Endothelial cell of umbilical vein (primary cell): ENCODE measurements at regions not wholly inside any gene's neighbourhood (a gene's known extent, or its start where the extent isn't known, plus 50 kb on each side); places are given as distances from the start of the nearest gene placed in this dataset.

Source experiments
- BruUV-seq: library from RNA; stranded (reverse); fragments of 400-500 nt; replicated peaks from 2 replicates; lab custom pipeline; 2021; lab: Mats Ljungman, UMichigan
- CTCF ChIA-PET: fragments of 300-600, 350-600 bp; sonication (Branson Sonifier 250); formaldehyde crosslinking; loops from one replicate; lab custom pipeline; 2021; ENCODE audit warnings: antibody characterized with exemption, inconsistent platforms; lab: Charles Lee
- POLR2A ChIA-PET: fragments of 300-600, 350-600 bp; sonication (Branson Sonifier 250); formaldehyde crosslinking; loops from one replicate; lab custom pipeline; 2021; ENCODE audit warnings: antibody characterized with exemption, inconsistent platforms; lab: Charles Lee
- DNase-seq: peaks from one replicate; pipeline ENCODE4 v3.0.0-alpha.2; 2011; ENCODE audit warnings: low read depth, low spot score
- FAIRE-seq: peaks from 2 replicates; lab custom pipeline; 2011; peaks lifted over from hg19 to GRCh38; lab: Jason Lieb, UNC
- H2AFZ ChIP-seq: 2 replicates; pipeline ENCODE4 v1.6.0; 2012; ENCODE audit warnings: low read depth, low read length, control low read depth, inconsistent platforms
- H3K27ac ChIP-seq: 2 replicates; pipeline ENCODE4 v1.5.1; 2011; ENCODE audit warnings: low read depth, mild to moderate bottlenecking, control low read depth, low read length, moderate library complexity; ENCODE audit not compliant: insufficient read depth
- H3K27me3 ChIP-seq, 2 experiments: 2 replicates each; pipeline versions ENCODE4 v1.6.0 to v1.6.1; 2011; ENCODE audit warnings: low read length in 2 of 2, mixed read lengths in 1 of 2; ENCODE audit not compliant: control insufficient read depth in 2 of 2, insufficient read depth in 2 of 2
- H3K36me3 ChIP-seq, 2 experiments: 2 replicates in 1 of 2; 3 replicates in 1 of 2; pipeline ENCODE4 v1.5.1; 2011; ENCODE audit warnings: low read length in 2 of 2, mild to moderate bottlenecking in 1 of 2, moderate library complexity in 1 of 2; ENCODE audit not compliant: control insufficient read depth in 2 of 2, insufficient read depth in 2 of 2; ENCODE audit errors: extremely low read depth in 1 of 2
- H3K4me1 ChIP-seq: 3 replicates; pipeline ENCODE4 v1.5.1; 2011; ENCODE audit warnings: mild to moderate bottlenecking, low read length; ENCODE audit not compliant: control insufficient read depth, insufficient read depth; ENCODE audit errors: extremely low read depth
- H3K4me2 ChIP-seq: 2 replicates; pipeline ENCODE4 v1.6.1; 2011; ENCODE audit warnings: low read length, control low read depth, mixed read lengths; ENCODE audit not compliant: insufficient read depth
- H3K4me3 ChIP-seq, 3 experiments: fragments of 200-600 bp in 1 of 3; sonication (generic), shearing (Covaris generic) in 1 of 3; replicated peaks in 1 of 3; 2 replicates each; pipeline ENCODE4 v1.5.1; 2011 to 2016; ENCODE audit warnings: control low read depth in 3 of 3, low read length in 3 of 3, mild to moderate bottlenecking in 2 of 3, inconsistent platforms in 1 of 3, low read depth in 1 of 3, moderate library complexity in 1 of 3; ENCODE audit not compliant: insufficient read depth in 1 of 3
- H3K79me2 ChIP-seq: 2 replicates; pipeline ENCODE4 v1.6.0; 2012; ENCODE audit warnings: low read length, inconsistent platforms; ENCODE audit not compliant: control insufficient read depth, insufficient read depth
- H3K9ac ChIP-seq: replicated peaks from 2 replicates; pipeline ENCODE3; 2011; ENCODE audit warnings: low read length, control low read depth; ENCODE audit not compliant: insufficient read depth; ENCODE audit errors: extremely low read depth
- H3K9me1 ChIP-seq: replicated peaks from 3 replicates; pipeline ENCODE4 v1.6.0; 2011; ENCODE audit warnings: mild to moderate bottlenecking, low read length; ENCODE audit not compliant: control insufficient read depth, insufficient read depth; ENCODE audit errors: extremely low read depth
- H3K9me3 ChIP-seq: replicated peaks from 2 replicates; pipeline ENCODE4 v1.5.1; 2012; ENCODE audit warnings: low read length, inconsistent platforms; ENCODE audit not compliant: control insufficient read depth, insufficient read depth
- H4K20me1 ChIP-seq: replicated peaks from 2 replicates; pipeline ENCODE3; 2011; ENCODE audit warnings: mild to moderate bottlenecking, low read length; ENCODE audit not compliant: control insufficient read depth, insufficient read depth; ENCODE audit errors: extremely low read depth
- CTCF ChIP-seq, 2 donors: IDR thresholded peaks; 1 replicate in 1 of 2; 2 replicates in 1 of 2; pipeline ENCODE4 v1.5.1; 2011; ENCODE audit warnings: low read length in 2 of 2, mild to moderate bottlenecking in 2 of 2, moderate library complexity in 2 of 2, control low read depth in 1 of 2, inconsistent platforms in 1 of 2, low read depth in 1 of 2; ENCODE audit not compliant: insufficient read depth in 1 of 2; ENCODE audit errors: extremely low read depth in 1 of 2
- EZH2 ChIP-seq: IDR thresholded peaks from 2 replicates; pipeline ENCODE4 v1.6.1; 2012; ENCODE audit warnings: borderline replicate concordance, low read depth, mild to moderate bottlenecking, moderate library complexity, low read length, inconsistent platforms; ENCODE audit not compliant: severe bottlenecking
- FOS ChIP-seq: IDR thresholded peaks from 2 replicates; pipeline ENCODE4 v1.6.1; 2011; ENCODE audit warnings: mild to moderate bottlenecking, low read length, moderate library complexity, borderline replicate concordance; ENCODE audit not compliant: insufficient read depth
- GATA2 ChIP-seq: IDR thresholded peaks from 2 replicates; pipeline ENCODE4 v1.7.0; 2011; ENCODE audit warnings: low read depth, mild to moderate bottlenecking, moderate library complexity, mixed read lengths, low read length; ENCODE audit not compliant: insufficient read length, insufficient read depth
- JUN ChIP-seq: IDR thresholded peaks from 2 replicates; pipeline ENCODE4 v1.6.1; 2011; ENCODE audit warnings: borderline replicate concordance, low read depth; ENCODE audit not compliant: insufficient read length, insufficient read depth
- MYC ChIP-seq: IDR thresholded peaks from one replicate; pipeline ENCODE4 v1.6.1; 2011; ENCODE audit warnings: mild to moderate bottlenecking, low read depth, low read length
- POLR2A ChIP-seq: IDR thresholded peaks from 2 replicates; pipeline ENCODE4 v1.6.1; 2012; ENCODE audit warnings: low read depth, mild to moderate bottlenecking, control low read depth, low read length
- POLR2AphosphoS5 ChIP-seq: IDR thresholded peaks from 2 replicates; pipeline ENCODE4 v1.6.1; 2012; ENCODE audit warnings: low read depth, mild to moderate bottlenecking, control low read depth, low read length, moderate library complexity; ENCODE audit not compliant: insufficient read depth
- dilution Hi-C: fragments of 300-500 bp; cut with MboI; formaldehyde crosslinking; loops from one replicate; pipeline ENCODE4 v1.15.0; 2019; ENCODE audit warnings: low sequenced_read_pairs; ENCODE audit not compliant: extremely low pct_ligation_motif_present
- intact Hi-C: fragments of 100-400 bp; cut with micrococcal nuclease; formaldehyde crosslinking; loops from one replicate; pipeline ENCODE4 v1.10.0; 2022
- TF ChIP-seq, protein P1 (sequence below): IDR thresholded peaks from 2 replicates; pipeline ENCODE4 v1.6.1; 2011; ENCODE audit not compliant: insufficient read depth, insufficient read length

DNA sequence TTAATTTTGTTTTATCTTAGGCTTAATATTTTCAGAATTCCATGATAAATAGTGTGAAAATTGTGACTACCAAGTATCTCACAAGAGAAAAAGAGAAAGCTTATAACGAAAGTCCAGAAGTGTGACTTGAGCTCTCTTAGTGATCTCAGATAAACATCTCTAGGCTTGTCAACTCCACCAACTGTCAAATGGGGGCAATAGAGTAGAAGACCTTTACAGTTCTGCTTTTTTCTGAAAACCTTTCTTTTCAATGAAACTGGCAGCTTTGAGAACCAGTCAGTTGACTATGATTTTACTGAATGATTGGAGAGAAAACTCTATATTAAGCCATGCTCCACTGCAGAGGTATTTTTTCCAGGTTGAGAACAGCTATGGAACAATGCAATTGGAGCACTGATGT is 119.2 kb upstream of the TP63 start:
- dilution Hi-C loops, result no loop called here
- Histone ChIP-seq H3K36me3 (no peaks in the 10 kb centered on the region), H2AFZ (no peak overlapping the region), H4K20me1 (no peaks in the 10 kb centered on the region), H3K4me3 (no peak overlapping the region), H3K9ac (no peak overlapping the region), H3K79me2 (no peaks in the 10 kb centered on the region), H3K9me3 (peaks cover 5% of the 10 kb centered on the region), H3K27ac (no peak overlapping the region), H3K4me2 (no peak overlapping the region), H3K27me3 (no peaks in the 10 kb centered on the region), H3K4me1 (no peaks in the 10 kb centered on the region), H3K9me1 (no peaks in the 10 kb centered on the region)
- no TSS peak for BruUV-seq
- ChIA-PET POLR2A (no interaction called here), CTCF (no interaction called here)
- DNase-seq (no peak), FAIRE-seq (no peak)
- intact Hi-C loops, result no loop called here
- TF ChIP-seq CTCF (IDR thresholded peaks at IDR 0.05; ENCODE audit: extremely low read depth in 1 of 2, insufficient read depth in 1 of 2, low read depth in 1 of 2, low read length in 2 of 2) (no peak), JUN (no peak), POLR2A (no peak), POLR2AphosphoS5 (no peak), GATA2 (no peak), MYC (no peak), EZH2 (no peak), FOS (no peak)
- TF ChIP-seq, protein P1, sequence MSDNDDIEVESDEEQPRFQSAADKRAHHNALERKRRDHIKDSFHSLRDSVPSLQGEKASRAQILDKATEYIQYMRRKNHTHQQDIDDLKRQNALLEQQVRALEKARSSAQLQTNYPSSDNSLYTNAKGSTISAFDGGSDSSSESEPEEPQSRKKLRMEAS, result no peak
